GM20000 (cell line): ENCODE measurements at regions not wholly inside any gene's neighbourhood (a gene's known extent, or its start where the extent isn't known, plus 50 kb on each side); places are given as distances from the start of the nearest gene placed in this dataset.

Experiments
- DNase-seq: peaks from one replicate; pipeline ENCODE4 v3.0.0; 2012; ENCODE audit warnings: low spot score
- TF ChIP-seq, protein P1 (sequence below): IDR thresholded peaks from 2 replicates; pipeline ENCODE4 v1.5.1; 2012; ENCODE audit warnings: mild to moderate bottlenecking, control low read depth; ENCODE audit errors: extremely low read depth, missing control alignments

DNA sequence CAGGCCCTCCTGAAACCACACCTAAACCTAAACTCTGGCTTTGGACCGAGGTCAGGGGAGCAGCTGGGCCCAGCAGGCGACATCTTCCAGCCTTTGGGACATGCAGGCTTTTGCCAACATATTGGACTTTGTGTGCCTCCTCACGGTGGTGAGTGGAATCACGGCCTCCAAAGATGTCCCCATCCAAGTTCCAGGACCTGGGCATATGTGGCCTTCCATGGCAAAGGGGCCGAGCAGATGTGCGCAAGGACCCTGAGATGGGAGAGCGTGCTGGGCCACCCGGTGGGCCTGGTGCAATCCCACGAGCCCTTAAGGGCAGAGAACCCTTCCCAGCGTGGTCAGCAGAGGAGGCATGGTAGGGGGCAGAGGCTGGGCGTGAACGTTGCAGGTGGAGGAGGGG, 160.8 kb upstream of the C1orf174 start:
- TF ChIP-seq, protein P1, sequence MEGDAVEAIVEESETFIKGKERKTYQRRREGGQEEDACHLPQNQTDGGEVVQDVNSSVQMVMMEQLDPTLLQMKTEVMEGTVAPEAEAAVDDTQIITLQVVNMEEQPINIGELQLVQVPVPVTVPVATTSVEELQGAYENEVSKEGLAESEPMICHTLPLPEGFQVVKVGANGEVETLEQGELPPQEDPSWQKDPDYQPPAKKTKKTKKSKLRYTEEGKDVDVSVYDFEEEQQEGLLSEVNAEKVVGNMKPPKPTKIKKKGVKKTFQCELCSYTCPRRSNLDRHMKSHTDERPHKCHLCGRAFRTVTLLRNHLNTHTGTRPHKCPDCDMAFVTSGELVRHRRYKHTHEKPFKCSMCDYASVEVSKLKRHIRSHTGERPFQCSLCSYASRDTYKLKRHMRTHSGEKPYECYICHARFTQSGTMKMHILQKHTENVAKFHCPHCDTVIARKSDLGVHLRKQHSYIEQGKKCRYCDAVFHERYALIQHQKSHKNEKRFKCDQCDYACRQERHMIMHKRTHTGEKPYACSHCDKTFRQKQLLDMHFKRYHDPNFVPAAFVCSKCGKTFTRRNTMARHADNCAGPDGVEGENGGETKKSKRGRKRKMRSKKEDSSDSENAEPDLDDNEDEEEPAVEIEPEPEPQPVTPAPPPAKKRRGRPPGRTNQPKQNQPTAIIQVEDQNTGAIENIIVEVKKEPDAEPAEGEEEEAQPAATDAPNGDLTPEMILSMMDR = no peak
- DNase-seq = no peak

DNA sequence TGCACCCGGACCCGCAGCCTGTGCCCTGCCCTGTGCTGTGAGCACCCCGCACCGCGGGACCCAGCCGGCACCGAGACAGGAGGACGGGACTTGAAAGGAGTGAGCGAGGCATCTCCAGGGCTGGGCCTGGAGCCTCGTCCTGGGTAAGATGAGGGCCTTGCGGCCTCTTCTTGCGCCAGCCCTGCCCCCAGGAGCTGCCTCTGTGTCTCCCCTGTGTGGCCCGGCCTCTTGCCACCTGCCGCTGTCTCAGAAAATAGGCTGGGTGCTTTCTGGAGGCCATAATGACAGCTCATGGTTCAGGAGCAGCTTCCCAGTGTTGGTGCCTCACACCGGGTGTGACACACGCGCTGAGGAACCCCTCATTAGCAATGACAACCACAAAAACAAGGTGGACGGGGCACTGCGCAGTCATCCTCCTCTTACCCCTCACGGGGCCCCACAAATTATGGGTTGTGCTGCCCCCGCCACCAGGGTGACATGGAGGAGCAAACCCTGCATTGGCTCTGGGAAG, 161.5 kb upstream of the C1orf174 start:
- TF ChIP-seq, protein P1 = no peak
- DNase-seq = no peak

DNA sequence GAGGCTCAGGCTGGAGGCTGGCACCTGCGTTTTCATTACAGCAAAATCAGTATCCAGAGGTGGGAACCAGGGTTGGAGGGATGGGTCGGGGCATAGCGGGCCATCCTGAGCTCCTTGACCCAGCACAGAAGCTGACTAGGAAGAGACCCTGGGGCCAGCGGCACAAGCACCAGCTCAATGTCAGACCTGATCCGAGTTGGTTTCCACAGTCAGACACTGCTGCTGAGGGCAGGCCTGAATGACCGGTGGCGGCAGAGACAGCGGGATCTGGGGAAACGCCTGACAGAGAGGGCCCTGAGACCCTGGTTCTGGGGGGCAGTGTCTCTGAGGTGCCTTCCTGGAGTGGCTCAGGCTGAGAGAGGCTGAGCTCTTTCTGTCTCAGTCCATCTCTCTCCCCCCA, 162.0 kb upstream of the C1orf174 start:
- TF ChIP-seq, protein P1 = no peak
- DNase-seq = no peak

DNA sequence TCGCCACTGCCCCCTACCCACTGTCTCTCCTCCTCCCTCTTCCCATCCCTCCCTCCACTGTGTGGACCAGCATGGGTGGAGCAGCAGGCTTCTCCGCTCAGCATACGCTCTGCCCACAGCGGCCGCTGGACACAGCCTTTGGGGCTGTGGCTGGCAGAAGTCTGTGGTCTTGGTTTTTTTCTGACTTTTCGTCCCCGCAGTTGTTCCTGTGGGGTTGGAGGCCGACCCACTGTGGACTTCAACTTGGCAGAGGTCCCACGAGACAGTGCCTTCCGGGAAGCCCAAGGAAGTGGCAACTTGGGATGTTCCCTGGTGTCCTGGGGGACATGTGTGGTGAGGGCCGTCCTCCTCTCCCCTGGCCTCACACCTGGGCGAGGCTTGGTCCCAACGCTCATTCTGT, 162.5 kb upstream of the C1orf174 start:
- DNase-seq = no peak
- TF ChIP-seq, protein P1 = no peak

- TF ChIP-seq, protein P1 = no peak
- DNase-seq = no peak
Measured at GRCh38 chr1:4062992-4063391, 162.9 kb upstream of the C1orf174 start.

DNA sequence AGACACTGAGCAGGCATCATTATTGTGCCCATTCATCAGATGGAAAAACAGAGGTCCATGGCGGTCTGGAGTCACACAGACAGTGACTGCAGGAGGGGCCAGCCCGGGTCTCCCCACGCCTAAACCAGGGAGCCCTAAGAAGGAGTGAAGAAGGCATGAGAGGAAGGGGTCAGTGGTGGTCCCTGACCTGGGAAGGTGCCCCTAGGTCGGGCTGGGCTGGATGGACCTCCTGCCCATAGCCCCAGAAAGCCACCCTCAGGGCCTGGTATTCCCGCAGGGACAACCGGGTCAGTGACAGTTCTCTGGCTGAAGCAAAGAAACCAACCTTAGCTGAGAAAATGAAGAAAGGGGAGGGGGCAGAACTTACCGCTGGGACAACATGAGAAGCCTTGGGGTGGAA, 163.4 kb upstream of the C1orf174 start:
- DNase-seq = no peak
- TF ChIP-seq, protein P1 = no peak

DNA sequence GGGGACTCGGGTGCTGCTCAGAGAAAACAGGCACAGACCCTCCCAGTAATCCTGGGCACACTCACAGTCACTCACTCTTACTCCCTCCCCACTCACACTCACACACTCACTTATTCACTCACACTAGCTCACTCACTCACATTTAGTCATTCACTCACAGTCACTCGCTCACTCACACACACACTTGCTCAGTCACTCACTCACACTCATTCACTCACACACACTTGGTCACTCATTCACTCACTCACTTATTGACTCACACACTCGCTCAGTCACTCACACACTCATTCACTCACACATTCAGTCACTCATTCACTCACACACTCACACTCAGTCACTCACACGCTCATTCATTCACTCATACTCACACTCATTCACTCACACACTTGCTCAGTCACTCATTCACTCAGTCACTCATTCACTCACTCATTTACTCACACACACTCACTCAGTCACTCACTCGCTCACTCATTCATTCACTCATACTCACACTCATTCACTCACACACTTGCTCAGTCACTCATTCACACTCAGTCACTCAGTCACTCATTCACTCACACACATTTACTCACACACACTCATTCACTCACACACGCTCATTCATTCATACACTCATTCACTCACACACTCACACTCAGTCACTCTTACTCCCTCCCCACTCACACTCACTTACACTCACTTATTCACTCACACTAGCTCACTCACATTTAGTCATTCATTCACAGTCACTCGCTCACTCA, 164.2 kb upstream of the C1orf174 start:
- TF ChIP-seq, protein P1 = no peak
- DNase-seq = no peak
